Esophagus muscularis mucosa (tissue), 4 donors: ENCODE measurements at regions not wholly inside any gene's neighbourhood (a gene's known extent, or its start where the extent isn't known, plus 50 kb on each side); places are given as distances from the start of the nearest gene placed in this dataset.

Experiments
- EP300 ChIP-seq: sonication (generic); formaldehyde crosslinking; IDR thresholded peaks from one replicate; pipeline ENCODE4 v1.6.1; 2017; ENCODE audit warnings: antibody characterized with exemption
- POLR2A ChIP-seq: fragments of 450-650 bp; IDR thresholded peaks from one replicate; pipeline ENCODE4 v1.6.1; 2017; ENCODE audit warnings: antibody characterized with exemption, moderate library complexity, mild to moderate bottlenecking, low read depth
- POLR2AphosphoS5 ChIP-seq, 2 donors: sonication (generic); formaldehyde crosslinking; IDR thresholded peaks; one replicate each; pipeline ENCODE4 v1.6.1; 2017; ENCODE audit warnings: antibody characterized with exemption in 2 of 2
- TF ChIP-seq, protein P1 (sequence below), 3 experiments: fragments of 200-600 bp in 2 of 3; fragments of 450-650 bp in 1 of 3; sonication (generic) in 2 of 3; IDR thresholded peaks; one replicate each; pipeline ENCODE4 v1.5.1; 2017 to 2019; ENCODE audit warnings: antibody characterized with exemption in 3 of 3, mild to moderate bottlenecking in 2 of 3, moderate library complexity in 1 of 3

DNA sequence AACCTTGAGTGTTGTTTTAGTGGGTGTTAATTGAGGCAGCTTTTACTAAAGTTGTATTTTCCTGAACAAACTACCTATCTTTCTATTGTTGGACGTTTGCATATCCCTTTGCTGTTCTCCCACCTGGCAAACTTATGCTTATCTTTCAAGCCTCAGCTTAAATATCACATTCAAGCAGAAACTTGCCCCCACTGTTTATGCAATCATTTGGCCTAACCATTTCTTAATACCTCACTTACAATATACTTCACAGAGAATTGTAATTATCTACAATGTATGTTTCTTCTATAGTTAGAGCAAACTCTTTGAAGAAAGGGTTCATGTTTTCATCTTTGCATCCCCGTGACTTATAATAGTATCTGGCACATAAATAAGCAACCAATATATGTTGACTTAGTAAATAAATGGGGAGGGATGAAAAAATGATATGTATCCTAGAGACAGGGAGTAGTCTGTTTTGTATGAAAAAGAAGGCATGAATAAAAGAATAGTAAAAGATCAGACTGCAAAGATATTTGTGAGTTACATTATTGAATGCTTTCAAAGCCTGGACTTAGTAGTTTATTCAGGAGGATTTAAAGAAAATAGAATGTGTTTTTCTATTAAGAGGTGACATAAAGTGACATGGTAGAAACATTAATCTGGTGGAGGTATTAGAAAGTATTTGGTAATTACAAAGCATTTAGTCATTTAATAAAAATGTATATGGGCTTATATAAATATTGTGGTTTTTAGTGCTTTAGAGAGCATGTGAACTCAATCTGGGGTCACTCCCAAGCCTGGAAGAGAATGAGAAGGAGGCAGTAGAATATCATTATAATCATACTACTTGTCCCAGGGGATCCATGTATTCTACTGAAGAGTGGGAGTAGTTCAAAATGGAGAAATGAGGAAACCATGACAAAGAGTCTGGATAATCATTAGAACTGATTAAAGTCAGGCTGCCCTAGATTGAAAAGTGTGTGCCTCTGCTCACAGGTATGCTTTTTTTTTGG is 60.0 kb upstream of the DCBLD2 start:
- TF ChIP-seq, protein P1, sequence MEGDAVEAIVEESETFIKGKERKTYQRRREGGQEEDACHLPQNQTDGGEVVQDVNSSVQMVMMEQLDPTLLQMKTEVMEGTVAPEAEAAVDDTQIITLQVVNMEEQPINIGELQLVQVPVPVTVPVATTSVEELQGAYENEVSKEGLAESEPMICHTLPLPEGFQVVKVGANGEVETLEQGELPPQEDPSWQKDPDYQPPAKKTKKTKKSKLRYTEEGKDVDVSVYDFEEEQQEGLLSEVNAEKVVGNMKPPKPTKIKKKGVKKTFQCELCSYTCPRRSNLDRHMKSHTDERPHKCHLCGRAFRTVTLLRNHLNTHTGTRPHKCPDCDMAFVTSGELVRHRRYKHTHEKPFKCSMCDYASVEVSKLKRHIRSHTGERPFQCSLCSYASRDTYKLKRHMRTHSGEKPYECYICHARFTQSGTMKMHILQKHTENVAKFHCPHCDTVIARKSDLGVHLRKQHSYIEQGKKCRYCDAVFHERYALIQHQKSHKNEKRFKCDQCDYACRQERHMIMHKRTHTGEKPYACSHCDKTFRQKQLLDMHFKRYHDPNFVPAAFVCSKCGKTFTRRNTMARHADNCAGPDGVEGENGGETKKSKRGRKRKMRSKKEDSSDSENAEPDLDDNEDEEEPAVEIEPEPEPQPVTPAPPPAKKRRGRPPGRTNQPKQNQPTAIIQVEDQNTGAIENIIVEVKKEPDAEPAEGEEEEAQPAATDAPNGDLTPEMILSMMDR (IDR thresholded peaks at IDR 0.05) = no peak
- no peak for TF ChIP-seq POLR2A
- TF ChIP-seq EP300 = no peak
- TF ChIP-seq POLR2AphosphoS5 (IDR thresholded peaks at IDR 0.05) = no peak
